GM19328 (cell line): ENCODE measurements at regions not wholly inside any gene's neighbourhood (a gene's known extent, or its start where the extent isn't known, plus 50 kb on each side); places are given as distances from the start of the nearest gene placed in this dataset.

Experiments used
- ATAC-seq: cut with Tn5 transposase; IDR thresholded peaks from one replicate; pipeline ENCODE4 v1.9.1; 2021; ENCODE audit warnings: mild to moderate bottlenecking, moderate library complexity; ENCODE audit not compliant: unreplicated experiment

DNA sequence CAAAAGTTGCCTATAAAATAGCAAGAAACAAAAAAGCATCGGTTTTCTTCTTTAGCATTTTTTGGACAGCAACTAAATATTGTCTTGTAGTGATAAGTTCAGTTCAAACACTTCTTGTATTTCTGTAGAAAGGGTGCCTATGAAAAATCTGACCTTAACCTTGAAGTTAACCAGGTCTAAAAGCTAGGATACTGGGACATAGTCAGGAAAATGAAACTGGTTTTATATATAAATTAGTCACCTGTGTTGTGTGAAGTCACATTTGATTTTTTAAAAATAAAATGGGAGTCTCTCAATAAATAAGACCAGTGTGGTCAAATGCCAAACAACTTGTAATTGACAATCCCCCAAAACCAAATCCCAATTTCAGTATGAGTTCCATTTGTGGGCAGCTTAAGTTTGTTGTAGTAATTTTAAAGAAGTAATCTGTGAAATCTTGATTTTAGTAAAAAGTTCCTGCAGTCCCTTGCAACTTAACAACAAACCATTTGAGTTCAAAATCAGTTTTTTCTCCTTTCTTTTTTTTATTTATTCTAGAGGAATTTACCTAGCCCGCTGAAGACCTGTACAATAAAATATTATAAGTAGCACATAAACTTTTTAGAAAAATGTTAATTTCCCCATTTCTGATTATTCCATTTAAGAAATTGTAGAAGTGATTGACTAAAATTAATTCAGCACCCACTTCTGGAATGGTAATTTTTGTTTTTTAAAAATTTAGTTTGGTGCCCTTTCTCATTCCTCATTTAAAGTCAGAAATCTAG, 84.5 kb upstream of the PPARA start:
- ATAC-seq = no peak

- no peak for ATAC-seq
Measured at GRCh38 chr22:46066691-46067090, 83.6 kb upstream of the PPARA start.

GRCh38 chr22:46067159-46068111, 82.9 kb upstream of the PPARA start:
- ATAC-seq = no peak

GRCh38 chr22:46068181-46068592, 82.1 kb upstream of the PPARA start:
- ATAC-seq = no peak

GRCh38 chr22:46068593-46069491, 81.5 kb upstream of the PPARA start:
- ATAC-seq = no peak

DNA sequence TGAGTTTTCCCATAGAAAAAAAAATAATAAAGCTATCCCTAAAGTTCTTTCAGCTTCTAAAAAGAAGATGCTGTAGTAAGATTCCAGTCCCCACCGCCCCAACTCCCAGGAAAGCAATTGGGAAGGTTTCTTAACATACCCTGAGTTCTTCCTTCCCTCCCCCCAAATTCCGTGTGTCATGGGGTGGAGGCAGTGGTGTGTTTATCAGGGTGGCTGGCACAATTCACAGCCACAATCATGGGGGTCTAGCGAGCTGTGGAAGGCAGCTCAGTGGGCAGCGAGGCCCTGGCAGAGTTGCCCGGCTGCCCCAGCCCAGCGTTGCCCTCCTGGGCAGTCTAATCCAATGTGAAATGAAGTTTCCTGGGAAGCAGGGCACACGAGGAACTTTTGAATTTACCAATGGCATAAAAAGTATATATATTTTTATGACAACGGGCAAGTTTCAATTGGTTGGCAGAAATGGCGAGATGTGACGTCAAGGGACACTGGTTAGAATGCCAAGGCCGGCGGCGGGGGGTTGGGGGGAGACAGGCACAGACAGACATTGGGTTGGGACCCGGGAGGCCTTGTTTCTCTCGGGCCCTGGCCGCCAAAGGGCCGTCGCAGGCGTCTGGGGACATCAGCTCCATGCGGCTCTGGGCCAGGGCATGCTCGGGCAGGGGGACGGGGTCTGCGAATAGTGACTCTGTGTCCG, 80.7 kb upstream of the PPARA start:
- ATAC-seq = no peak

- peak; percentile 29 for ATAC-seq
Measured at GRCh38 chr22:46070215-46070802, 80.0 kb upstream of the PPARA start.

DNA sequence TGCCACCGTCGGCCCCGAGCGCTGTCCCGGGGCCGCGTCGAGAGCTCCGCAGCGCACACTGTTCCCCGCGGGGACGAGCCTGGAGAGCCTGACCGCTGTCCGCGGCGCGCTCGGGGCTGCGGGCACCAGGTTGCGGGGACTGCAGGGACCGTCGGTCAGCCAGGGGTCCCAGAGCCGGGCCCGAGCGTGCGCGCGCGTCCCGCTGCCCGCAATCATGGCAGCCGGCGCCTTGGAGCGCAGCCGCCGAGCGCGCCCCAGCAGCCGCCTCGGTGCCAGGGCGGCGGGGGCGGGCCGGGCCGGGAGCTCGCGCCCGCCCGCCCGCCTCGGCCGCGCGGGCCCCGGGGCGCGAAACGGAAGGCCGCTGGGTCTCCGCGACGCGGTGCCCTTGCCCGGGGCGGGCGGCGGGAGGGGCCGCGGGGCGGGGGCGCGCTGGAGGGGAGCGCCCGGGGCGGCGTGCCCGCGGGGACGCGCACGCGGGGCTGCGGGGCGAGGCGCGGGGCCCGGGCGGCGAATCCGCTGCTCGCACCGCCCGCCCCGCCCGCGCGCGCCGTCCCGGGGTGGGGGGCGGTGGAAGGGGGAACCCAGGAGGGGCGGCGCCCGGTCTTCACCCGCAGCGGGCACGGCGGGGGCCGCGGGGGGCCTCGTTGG, 79.4 kb upstream of the PPARA start:
- ATAC-seq = peak; percentile 30

DNA sequence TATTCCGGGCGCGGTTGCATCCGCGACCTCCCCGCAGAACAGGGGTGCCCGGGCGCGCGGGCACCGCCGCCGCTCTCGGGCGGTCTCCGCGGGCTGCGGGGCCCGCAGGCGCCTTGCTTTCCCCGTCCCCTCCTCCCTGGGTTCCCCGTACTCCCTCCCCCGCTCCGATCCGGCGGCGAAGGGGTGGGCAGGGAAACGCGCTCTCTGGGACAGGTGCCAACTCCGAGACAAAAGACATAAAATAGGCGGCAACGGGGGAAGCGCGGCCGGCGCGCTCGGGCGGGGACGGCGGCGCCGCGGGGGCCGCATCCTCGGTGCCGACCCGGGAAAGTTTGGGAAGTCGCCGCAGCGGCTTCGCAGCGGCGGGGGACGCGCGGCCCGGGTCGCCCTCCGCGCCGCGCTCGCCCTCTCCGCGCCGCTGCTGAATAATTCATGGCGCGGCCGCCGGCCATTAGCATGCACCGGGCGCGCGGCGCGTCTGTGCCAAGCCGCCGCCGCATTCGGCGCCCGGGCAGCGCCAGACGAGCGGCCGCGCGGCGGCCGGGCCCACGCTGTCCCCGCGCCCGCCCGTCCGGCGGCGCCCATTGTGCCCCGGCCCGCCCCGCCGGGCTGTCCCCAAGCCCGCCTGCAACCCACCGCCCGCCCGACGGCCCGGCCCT, 78.7 kb upstream of the PPARA start:
- ATAC-seq = peak; percentile 23

- ATAC-seq = peak; percentile 26
Measured at GRCh38 chr22:46072110-46072881, 78.0 kb upstream of the PPARA start.

DNA sequence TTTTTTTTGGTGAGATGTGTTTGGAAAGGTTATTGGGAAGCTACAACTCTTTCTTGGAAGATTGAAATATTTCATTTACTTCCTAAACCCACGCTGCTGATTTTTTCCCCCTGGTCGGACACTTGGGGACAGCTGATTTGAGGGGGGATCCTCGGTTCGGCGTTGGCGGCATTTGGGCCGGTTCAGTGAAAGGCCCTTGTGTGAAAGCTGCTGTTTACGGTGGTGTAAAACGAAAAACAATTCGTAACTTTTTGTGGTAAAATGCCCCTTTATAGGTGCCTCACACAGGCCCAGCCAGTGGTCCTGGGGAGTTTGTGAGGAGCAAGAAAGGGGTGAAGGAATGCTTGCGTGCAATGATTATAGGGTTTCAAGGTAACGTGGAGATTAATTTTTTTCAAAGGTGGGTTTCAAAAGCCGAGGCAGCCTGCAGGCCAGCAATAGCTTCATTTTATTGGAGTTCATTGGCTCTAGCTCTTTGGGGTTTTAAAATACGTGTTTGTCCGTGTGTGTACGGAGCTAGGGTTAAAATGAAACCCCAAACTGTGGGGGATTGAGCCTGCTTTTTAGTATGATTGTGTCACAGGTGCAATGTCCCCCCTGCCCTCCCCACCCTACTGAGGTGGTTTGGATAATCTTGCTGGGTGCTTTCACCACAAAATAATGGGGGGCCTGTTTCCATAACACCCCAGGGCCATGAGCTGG, 77.2 kb upstream of the PPARA start:
- ATAC-seq = no peak

DNA sequence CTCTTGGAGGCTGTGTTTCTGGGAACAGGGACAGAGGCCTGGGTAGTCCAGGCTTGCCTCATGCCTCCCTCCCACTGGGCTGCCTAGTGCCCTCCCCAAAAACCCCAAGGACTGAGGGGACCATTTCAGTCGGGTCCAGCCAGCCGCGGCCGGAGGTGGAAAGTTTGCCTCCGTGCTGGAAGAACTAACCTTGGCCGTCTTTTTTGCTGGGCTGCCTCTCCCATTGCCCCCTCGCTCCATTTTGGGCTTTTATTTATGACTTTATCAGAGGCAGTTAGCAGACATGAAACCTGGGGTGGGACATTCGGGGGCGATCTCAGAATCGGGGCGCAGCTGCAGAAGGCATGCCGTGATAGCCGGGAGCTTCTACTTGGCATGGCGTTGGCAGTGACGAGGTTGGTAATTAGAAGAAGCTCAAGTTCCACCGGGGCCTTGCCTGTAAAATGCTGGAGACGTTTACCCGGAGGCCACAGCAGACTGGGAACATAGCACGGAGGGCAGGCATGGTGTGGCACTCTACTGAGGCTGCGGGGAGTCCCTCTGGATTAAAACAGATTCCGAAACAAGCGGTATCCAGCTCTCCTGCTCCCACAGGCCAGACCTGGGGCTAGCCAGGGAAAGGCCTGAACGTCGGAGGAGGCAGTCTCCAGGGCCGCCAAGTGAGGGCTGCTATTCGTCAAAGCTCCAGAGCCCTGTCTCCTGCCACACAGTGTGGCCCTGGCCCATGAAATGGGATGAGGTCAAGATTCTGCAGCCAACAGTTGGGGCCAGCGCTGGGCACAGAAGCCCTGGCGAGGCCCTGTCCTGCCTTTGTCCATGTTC, 76.4 kb upstream of the PPARA start:
- ATAC-seq = no peak

- ATAC-seq = no peak
Measured at GRCh38 chr22:46074771-46075551, 75.4 kb upstream of the PPARA start.

DNA sequence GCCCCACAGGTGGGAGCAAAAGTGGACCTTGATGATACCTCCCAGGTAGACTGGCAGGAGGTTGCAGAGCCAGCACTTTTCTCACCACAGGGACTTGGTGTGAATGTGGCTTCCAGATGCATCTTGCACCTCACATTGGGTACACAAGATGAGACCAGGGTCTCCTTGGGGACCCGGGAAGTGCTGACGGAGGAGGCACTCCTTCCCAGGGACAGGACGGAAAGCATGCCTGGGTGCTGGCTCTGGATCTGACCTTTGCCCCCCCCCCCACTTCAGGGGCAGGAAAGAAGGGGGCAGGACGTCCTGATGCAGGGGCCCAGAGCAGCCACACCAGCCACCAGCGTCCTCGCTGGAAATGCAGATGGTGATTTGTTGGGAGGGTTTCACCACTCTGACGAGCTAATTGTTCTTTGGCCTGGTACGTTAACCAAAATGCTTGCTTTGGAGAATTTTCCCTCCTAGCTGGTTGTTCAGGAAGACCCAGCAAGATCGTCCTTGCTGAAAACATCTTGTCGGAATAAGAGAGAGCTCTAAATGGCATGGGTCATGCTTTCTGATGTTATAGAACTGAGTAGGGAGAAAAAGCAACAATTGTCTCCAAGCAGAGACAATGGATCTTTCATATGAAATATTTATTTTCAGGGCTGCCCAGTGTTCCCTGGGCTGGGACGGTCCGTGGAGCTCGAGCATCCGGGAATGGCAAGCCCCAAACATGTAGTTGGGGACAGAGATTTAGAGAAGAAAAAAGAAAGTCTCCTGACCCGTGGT, 74.4 kb upstream of the PPARA start:
- ATAC-seq = no peak

- ATAC-seq = no peak
Measured at GRCh38 chr22:46076651-46077339, 73.5 kb upstream of the PPARA start.
